ENCODE measurements at regions not wholly inside any gene's neighbourhood (a gene's known extent, or its start where the extent isn't known, plus 50 kb on each side); places are given as distances from the start of the nearest gene placed in this dataset.

GRCh38 chr5:167849874-167850273 is 441.6 kb upstream of the WWC1 start:
- no peaks in the 10 kb centered on the region for H3K27me3 ChIP-seq
- no peak overlapping the region for H3K4me3 ChIP-seq (replicated peaks in 1 of 3)
- TF ChIP-seq CTCF (IDR thresholded peaks at IDR 0.05), result no peak
- TF ChIP-seq POLR2A (IDR thresholded peaks at IDR 0.05), result no peak
- no peak overlapping the region for H3K27ac ChIP-seq
- H3K4me1 ChIP-seq, result no peaks in the 10 kb centered on the region
- no peak for DNase-seq
- no peaks in the 10 kb centered on the region for H3K9me3 ChIP-seq
- intact Hi-C loops (cut with DNase I), result no loop called here
- 86 to 89% methylated on average over 4 of the region's 4 CpGs for WGBS, 2 donors
- no peaks in the 10 kb centered on the region for H3K36me3 ChIP-seq

- no peak for DNase-seq
- H3K27me3 ChIP-seq, result no peaks in the 10 kb centered on the region
- H3K36me3 ChIP-seq, result no peaks in the 10 kb centered on the region
- H3K4me1 ChIP-seq, result no peaks in the 10 kb centered on the region
- no peak overlapping the region for H3K4me3 ChIP-seq (replicated peaks in 1 of 3)
- no peak overlapping the region for H3K27ac ChIP-seq
- H3K9me3 ChIP-seq, result no peaks in the 10 kb centered on the region
- TF ChIP-seq POLR2A (IDR thresholded peaks at IDR 0.05) (no peak), CTCF (IDR thresholded peaks at IDR 0.05) (no peak)
- intact Hi-C loops (cut with DNase I), result no loop called here
- 63 to 84% methylated on average over 2 of the region's 2 CpGs for WGBS, 2 donors
Measured at GRCh38 chr5:167850911-167851310, 440.5 kb upstream of the WWC1 start.

- DNase-seq, result no peak
- no peak overlapping the region for H3K27ac ChIP-seq
- no peaks in the 10 kb centered on the region for H3K9me3 ChIP-seq
- no peak overlapping the region for H3K4me3 ChIP-seq (replicated peaks in 1 of 3)
- no peaks in the 10 kb centered on the region for H3K36me3 ChIP-seq
- H3K4me1 ChIP-seq, result no peaks in the 10 kb centered on the region
- TF ChIP-seq CTCF (IDR thresholded peaks at IDR 0.05), result no peak
- TF ChIP-seq POLR2A (IDR thresholded peaks at IDR 0.05), result no peak
- 77 to 91% methylated on average over 5 of the region's 5 CpGs for WGBS, 2 donors
- no peaks in the 10 kb centered on the region for H3K27me3 ChIP-seq
- intact Hi-C loops (cut with DNase I), result no loop called here
Measured at GRCh38 chr5:167851416-167851815, 440.0 kb upstream of the WWC1 start.

GRCh38 chr5:167852515-167852914 is 438.9 kb upstream of the WWC1 start:
- intact Hi-C loops (cut with DNase I), result no loop called here
- no peak for DNase-seq

GRCh38 chr5:167853421-167853820 is 438.0 kb upstream of the WWC1 start:
- Histone ChIP-seq H3K27me3 (no peaks in the 10 kb centered on the region), H3K4me3 (replicated peaks in 1 of 3) (no peak overlapping the region), H3K9me3 (no peaks in the 10 kb centered on the region), H3K4me1 (no peaks in the 10 kb centered on the region), H3K27ac (no peak overlapping the region), H3K36me3 (no peaks in the 10 kb centered on the region)
- no peak for DNase-seq
- 63 to 67% methylated on average over 4 of the region's 4 CpGs for WGBS, 2 donors
- intact Hi-C loops (cut with DNase I), result no loop called here
- no peak for TF ChIP-seq CTCF (IDR thresholded peaks at IDR 0.05)
- TF ChIP-seq POLR2A (IDR thresholded peaks at IDR 0.05), result no peak

More at GRCh38 chr5:167852515-167852914, 438.9 kb upstream of the WWC1 start:
- H3K36me3 ChIP-seq, result no peaks in the 10 kb centered on the region
- H3K9me3 ChIP-seq, result no peaks in the 10 kb centered on the region
- H3K27me3 ChIP-seq, result no peaks in the 10 kb centered on the region
- WGBS, 2 donors, result 89 to 93% methylated on average over 5 of the region's 5 CpGs
- no peak overlapping the region for H3K4me3 ChIP-seq (replicated peaks in 1 of 3)
- H3K27ac ChIP-seq, result no peak overlapping the region
- TF ChIP-seq CTCF (IDR thresholded peaks at IDR 0.05) (no peak), POLR2A (IDR thresholded peaks at IDR 0.05) (no peak)
- H3K4me1 ChIP-seq, result no peaks in the 10 kb centered on the region

Data from thyroid gland (tissue), 4 donors.